ENCODE measurements at regions not wholly inside any gene's neighbourhood (a gene's known extent, or its start where the extent isn't known, plus 50 kb on each side); places are given as distances from the start of the nearest gene placed in this dataset.

DNA sequence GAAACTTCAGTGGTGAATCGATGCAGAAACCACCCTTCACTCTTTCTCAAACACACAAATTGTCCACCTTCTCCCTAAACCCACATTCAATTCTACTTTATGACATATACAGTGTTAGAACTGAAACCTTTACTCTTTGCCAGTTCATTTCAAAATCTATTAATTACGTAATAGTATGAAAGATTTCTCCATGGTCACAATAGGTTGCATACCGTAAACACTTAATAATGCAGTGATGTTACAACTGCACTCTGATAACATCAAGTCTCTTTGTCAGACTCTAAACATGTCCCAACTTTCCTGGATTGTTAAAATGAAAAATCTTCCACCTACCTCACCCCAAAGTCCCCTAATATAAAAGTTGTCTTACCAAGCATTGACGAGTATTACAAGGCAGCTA lies 111.8 kb upstream of the PROK2 start:
- DNase-seq (ENCODE audit: extremely low spot score in 2 of 2) = no peak
- no peaks in the 10 kb centered on the region for H3K36me3 ChIP-seq
- intact Hi-C loops (cut with DNase I) = no loop called here
- H3K27ac ChIP-seq = no peak overlapping the region
- no peaks in the 10 kb centered on the region for H3K9me3 ChIP-seq
- no peaks in the 10 kb centered on the region for H3K27me3 ChIP-seq
- TF ChIP-seq POLR2AphosphoS5 (IDR thresholded peaks at IDR 0.05; ENCODE audit: insufficient read depth in 1 of 2, low read depth in 1 of 2) = no peak
- TF ChIP-seq, protein P1, sequence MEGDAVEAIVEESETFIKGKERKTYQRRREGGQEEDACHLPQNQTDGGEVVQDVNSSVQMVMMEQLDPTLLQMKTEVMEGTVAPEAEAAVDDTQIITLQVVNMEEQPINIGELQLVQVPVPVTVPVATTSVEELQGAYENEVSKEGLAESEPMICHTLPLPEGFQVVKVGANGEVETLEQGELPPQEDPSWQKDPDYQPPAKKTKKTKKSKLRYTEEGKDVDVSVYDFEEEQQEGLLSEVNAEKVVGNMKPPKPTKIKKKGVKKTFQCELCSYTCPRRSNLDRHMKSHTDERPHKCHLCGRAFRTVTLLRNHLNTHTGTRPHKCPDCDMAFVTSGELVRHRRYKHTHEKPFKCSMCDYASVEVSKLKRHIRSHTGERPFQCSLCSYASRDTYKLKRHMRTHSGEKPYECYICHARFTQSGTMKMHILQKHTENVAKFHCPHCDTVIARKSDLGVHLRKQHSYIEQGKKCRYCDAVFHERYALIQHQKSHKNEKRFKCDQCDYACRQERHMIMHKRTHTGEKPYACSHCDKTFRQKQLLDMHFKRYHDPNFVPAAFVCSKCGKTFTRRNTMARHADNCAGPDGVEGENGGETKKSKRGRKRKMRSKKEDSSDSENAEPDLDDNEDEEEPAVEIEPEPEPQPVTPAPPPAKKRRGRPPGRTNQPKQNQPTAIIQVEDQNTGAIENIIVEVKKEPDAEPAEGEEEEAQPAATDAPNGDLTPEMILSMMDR (IDR thresholded peaks at IDR 0.05) = no peak
- no peak for TF ChIP-seq POLR2A (IDR thresholded peaks at IDR 0.05)
- H3K4me1 ChIP-seq = no peaks in the 10 kb centered on the region
- no peak overlapping the region for H3K4me3 ChIP-seq

DNA sequence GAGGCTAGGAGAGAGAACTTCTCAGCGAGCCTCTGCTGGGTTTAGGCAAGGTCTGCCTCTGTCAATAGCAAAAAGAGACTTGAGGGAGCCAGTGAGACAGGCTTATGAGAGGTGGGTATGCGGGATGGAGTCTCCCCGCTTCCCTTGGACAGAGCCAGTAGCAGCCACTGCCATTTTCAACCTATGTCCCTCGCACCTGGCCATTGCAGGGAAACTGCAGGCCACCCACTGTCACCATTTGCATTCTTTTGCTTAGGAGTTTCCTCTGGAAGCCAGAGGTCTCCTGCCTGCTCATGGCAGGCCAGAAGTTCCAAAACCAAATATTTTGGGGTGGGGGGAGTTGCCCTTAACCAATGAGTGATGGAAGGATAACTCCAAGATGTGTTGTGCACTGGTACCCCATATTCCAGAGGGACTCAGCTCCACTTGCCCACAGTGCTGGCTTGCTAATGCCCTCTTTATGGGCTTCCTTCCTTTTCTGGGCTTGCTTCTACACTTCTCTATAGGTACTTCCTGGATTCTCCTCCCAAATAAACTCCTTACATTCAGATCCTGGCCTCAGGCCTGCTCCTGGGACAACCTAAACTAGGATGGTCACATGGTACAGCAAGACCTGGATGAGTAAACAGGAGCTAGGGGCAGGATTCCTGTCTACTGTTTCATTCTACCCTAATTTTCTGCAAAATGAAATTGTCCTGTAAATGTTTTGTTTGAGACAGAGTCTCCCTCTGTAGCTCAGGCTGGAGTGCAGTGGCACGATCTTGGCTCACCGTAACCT lies 108.9 kb upstream of the PROK2 start:
- H3K4me1 ChIP-seq = no peaks in the 10 kb centered on the region
- no peaks in the 10 kb centered on the region for H3K9me3 ChIP-seq
- no peaks in the 10 kb centered on the region for H3K36me3 ChIP-seq
- TF ChIP-seq, protein P1 (IDR thresholded peaks at IDR 0.05) = no peak
- TF ChIP-seq POLR2AphosphoS5 (IDR thresholded peaks at IDR 0.05; ENCODE audit: insufficient read depth in 1 of 2, low read depth in 1 of 2) (no peak), POLR2A (IDR thresholded peaks at IDR 0.05) (no peak)
- no peak overlapping the region for H3K4me3 ChIP-seq
- no peaks in the 10 kb centered on the region for H3K27me3 ChIP-seq
- DNase-seq (ENCODE audit: extremely low spot score in 2 of 2) = no peak
- H3K27ac ChIP-seq = no peak overlapping the region
- intact Hi-C loops (cut with DNase I) = no loop called here

DNA sequence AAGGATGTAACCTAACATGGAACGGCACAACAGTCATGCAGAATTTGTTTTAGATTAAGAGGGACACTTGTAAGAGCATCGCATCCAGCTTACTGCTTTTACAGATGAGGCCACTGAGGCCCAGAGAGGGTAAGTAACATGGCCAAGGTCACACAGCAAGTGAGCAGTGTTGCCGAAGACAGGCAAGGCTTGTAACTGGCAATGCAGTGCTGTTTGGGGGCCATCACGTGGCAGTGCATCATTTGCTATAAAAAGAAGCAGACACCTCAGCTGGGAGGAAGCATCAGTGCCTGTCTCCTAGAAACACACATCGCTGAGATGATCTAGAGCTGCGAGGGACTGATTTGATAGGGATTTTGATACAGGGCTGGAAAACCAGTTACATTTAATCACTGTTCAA lies 108.2 kb upstream of the PROK2 start:
- H3K27me3 ChIP-seq = no peaks in the 10 kb centered on the region
- H3K36me3 ChIP-seq = no peaks in the 10 kb centered on the region
- H3K4me1 ChIP-seq = no peaks in the 10 kb centered on the region
- no peak for DNase-seq (ENCODE audit: extremely low spot score in 2 of 2)
- TF ChIP-seq, protein P1 (IDR thresholded peaks at IDR 0.05) = no peak
- TF ChIP-seq POLR2A (IDR thresholded peaks at IDR 0.05) = no peak
- no peak for TF ChIP-seq POLR2AphosphoS5 (IDR thresholded peaks at IDR 0.05; ENCODE audit: insufficient read depth in 1 of 2, low read depth in 1 of 2)
- H3K4me3 ChIP-seq = no peak overlapping the region
- H3K9me3 ChIP-seq = no peaks in the 10 kb centered on the region
- H3K27ac ChIP-seq = no peak overlapping the region
- intact Hi-C loops (cut with DNase I) = no loop called here

DNA sequence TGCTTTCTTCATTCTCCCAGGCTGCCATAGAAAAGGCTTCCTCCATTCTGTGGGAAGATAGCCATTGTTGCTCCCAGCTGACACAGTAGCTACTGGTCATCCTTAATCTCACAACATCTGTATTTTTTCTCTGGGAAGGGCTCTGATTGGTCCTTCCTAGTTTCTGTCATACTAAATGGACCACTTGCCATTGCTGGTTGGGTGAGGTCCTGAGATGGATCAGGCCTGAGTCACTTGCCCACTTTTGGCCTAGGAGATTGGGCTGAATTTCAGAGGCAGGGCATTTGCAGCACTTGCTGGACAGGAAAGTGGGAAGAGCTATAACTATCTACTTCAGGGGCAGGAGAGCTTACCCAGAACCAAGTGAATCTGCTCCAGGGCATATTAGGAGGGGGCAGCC lies 106.5 kb upstream of the PROK2 start:
- no peaks in the 10 kb centered on the region for H3K36me3 ChIP-seq
- no peak overlapping the region for H3K27ac ChIP-seq
- no peaks in the 10 kb centered on the region for H3K4me1 ChIP-seq
- no peaks in the 10 kb centered on the region for H3K9me3 ChIP-seq
- DNase-seq (ENCODE audit: extremely low spot score in 2 of 2) = no peak
- no peaks in the 10 kb centered on the region for H3K27me3 ChIP-seq
- TF ChIP-seq POLR2AphosphoS5 (IDR thresholded peaks at IDR 0.05; ENCODE audit: insufficient read depth in 1 of 2, low read depth in 1 of 2) (no peak), POLR2A (IDR thresholded peaks at IDR 0.05) (no peak)
- TF ChIP-seq, protein P1 (IDR thresholded peaks at IDR 0.05) = no peak
- H3K4me3 ChIP-seq = no peak overlapping the region
- intact Hi-C loops (cut with DNase I) = no loop called here

DNA sequence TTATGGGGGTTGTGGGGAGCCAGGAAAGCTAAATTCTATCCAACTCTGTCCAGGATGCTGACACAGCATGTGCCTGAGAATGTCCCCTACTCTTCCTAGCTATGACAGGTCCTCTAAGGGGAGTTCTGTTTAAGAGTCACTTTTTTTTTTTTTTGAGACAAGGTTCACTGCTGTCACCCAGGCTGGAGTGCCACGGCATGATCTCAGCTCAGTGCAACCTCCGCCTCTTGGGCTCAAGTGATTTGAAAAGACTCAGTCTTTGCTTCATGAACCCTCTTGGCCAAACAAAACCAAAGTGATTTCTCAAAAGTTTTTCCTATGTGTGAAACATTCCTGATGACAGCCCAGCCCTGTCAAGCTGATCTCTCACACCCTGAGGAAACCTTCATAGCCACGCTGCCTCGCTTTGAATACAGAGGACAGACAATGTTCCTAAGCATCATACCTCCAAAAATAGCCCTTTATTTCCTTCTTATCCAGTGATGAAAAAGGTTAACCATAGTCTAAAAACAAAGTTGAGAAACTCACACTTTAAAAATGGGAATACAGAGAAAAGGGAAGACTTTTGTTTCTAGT lies 105.5 kb upstream of the PROK2 start:
- H3K27ac ChIP-seq = no peak overlapping the region
- DNase-seq (ENCODE audit: extremely low spot score in 2 of 2) = no peak
- H3K4me3 ChIP-seq = no peak overlapping the region
- H3K9me3 ChIP-seq = no peaks in the 10 kb centered on the region
- intact Hi-C loops (cut with DNase I) = no loop called here
- no peaks in the 10 kb centered on the region for H3K4me1 ChIP-seq
- H3K36me3 ChIP-seq = no peaks in the 10 kb centered on the region
- no peak for TF ChIP-seq POLR2AphosphoS5 (IDR thresholded peaks at IDR 0.05; ENCODE audit: insufficient read depth in 1 of 2, low read depth in 1 of 2)
- TF ChIP-seq POLR2A (IDR thresholded peaks at IDR 0.05) = no peak
- TF ChIP-seq, protein P1 (IDR thresholded peaks at IDR 0.05) = no peak
- H3K27me3 ChIP-seq = no peaks in the 10 kb centered on the region

All from vagina (tissue), 2 donors.